GM13977 (cell line): ENCODE measurements at regions not wholly inside any gene's neighbourhood (a gene's known extent, or its start where the extent isn't known, plus 50 kb on each side); places are given as distances from the start of the nearest gene placed in this dataset.

Experiments used
- DNase-seq: peaks from one replicate; pipeline ENCODE4 v3.0.0; 2012; ENCODE audit warnings: low spot score
- in situ Hi-C: fragments of 300-500 bp; cut with MboI; formaldehyde crosslinking; loops from one replicate; pipeline ENCODE4 v1.12.0; 2022; ENCODE audit warnings: low sequenced_read_pairs, low pct_unique_long_range_greater_than_20kb, mixed read lengths, inconsistent platforms; ENCODE audit not compliant: unreplicated experiment
- TF ChIP-seq, protein P1 (sequence below): IDR thresholded peaks from 2 replicates; pipeline ENCODE4 v1.5.1; 2012; ENCODE audit warnings: mild to moderate bottlenecking, control low read depth; ENCODE audit not compliant: insufficient read depth; ENCODE audit errors: extremely low read depth, missing control alignments

DNA sequence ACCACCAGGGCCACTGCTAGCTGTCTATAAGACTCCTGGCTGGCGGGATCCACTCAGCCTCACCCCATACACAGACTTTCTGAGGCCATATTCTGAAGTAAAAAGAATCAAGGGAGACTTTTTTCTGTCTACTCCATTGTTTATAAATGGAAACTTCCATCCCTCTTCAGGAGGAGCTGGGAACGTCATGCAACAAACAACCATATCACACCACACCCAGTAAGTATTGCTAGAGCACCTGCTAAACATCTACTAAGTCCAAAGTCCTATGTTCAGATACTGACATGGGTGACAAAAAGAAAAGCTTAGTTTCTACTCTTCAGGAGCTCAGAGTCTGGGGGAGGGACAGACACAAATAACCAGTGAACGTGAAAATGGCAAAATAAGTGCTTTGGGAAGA, 324.8 kb upstream of the ONECUT1 start:
- in situ Hi-C loops: no loop called here
- DNase-seq: no peak
- TF ChIP-seq, protein P1, sequence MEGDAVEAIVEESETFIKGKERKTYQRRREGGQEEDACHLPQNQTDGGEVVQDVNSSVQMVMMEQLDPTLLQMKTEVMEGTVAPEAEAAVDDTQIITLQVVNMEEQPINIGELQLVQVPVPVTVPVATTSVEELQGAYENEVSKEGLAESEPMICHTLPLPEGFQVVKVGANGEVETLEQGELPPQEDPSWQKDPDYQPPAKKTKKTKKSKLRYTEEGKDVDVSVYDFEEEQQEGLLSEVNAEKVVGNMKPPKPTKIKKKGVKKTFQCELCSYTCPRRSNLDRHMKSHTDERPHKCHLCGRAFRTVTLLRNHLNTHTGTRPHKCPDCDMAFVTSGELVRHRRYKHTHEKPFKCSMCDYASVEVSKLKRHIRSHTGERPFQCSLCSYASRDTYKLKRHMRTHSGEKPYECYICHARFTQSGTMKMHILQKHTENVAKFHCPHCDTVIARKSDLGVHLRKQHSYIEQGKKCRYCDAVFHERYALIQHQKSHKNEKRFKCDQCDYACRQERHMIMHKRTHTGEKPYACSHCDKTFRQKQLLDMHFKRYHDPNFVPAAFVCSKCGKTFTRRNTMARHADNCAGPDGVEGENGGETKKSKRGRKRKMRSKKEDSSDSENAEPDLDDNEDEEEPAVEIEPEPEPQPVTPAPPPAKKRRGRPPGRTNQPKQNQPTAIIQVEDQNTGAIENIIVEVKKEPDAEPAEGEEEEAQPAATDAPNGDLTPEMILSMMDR: no peak

DNA sequence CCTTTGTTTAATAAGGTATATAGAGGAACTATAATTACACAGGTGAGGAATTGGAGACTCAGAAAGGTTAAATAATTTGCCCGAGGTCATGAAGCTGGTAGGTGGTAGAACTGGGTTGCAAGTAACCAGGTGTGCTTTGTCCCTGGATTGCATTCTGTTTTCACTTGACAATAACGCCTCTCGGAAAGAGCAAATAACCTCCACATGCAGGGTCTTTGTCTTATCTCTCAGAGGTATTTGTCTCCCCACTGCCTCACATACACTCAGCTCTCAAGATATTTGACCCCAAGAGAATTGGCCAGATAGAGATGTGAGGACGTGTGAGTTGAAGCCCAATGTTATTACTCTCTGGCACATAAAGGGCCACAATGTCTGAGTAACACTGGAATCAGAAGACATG, 320.9 kb upstream of the ONECUT1 start:
- in situ Hi-C loops: no loop called here
- TF ChIP-seq, protein P1: no peak
- no peak for DNase-seq

DNA sequence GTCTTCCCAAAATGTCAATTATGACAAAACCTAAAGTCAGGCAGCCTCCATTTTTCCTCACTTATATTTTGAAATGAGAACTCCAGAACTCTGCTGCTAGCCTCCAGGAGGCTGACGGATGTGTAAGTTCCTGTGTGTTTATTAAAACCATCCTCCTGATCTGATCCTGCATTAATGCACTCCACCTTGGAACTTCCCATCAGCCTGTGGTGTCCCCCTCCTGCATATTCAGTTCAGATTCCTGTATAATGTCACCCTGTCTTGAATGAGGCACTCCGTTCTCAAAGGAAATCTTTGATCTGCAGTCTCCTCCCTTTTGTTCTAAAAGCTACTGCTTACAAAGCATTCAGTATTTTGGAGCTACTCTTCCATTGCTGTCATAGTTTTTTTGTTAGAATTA, 318.2 kb upstream of the ONECUT1 start:
- in situ Hi-C loops: no loop called here
- TF ChIP-seq, protein P1: no peak

DNA sequence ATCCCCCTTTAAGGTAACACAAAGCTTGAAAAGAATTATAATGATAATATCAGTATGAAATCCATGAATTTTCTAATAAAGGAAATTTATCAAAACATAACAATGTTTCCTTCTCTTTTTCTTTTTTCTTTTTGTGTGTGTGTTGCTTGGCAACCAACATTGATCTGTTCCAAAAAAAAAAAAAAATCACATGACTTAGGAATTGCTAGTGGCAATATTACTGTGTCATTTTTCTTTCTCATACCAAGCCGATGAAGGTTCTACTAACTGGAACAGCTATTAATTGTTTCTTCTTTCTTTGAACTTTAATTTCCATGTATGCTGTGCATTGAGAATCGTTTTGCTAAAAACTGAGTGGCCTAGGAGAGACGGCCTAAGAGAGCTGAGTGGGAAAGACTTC, 317.7 kb upstream of the ONECUT1 start:
- TF ChIP-seq, protein P1: no peak
- in situ Hi-C loops: no loop called here
- no peak for DNase-seq

More for the DNA sequence above, 318.2 kb upstream of the ONECUT1 start:
- DNase-seq: no peak

DNA sequence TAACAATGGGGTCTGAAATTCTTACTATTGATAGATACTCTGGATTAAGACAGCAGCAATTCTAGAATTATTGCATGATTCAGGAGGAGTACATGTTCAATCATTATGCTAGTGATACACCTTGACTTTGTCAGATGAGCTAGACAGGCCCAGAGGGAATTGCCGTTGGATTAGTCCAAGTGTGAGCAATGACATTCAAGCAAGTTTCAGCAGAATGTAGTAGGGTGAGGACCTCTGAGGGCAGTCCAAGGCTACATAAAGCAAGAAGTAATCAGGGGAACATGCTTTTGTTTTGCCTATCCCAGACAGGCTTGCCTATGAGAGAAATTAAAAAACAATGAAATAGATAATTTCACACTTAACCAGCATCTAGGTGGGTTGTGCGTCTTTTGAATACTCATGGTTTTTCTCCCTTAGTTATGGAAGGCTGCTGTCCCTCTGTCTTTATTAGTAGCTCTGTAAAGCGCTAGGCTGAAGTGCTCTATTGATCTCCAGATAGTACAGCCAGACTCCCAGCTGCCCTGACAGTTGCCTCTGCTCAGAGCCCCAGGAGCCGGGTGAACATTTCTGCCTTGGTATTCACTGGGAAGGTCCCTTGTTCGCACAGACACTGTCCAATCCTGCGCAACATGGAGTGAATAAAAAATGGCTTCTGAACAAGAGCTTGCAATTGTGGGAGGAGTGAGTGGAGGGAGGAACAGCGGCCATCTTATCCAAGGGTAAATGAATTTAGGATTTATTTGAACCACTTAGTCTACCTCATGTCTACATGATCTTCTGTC, 316.6 kb upstream of the ONECUT1 start:
- TF ChIP-seq, protein P1: no peak
- no peak for DNase-seq
- in situ Hi-C loops: no loop called here

DNA sequence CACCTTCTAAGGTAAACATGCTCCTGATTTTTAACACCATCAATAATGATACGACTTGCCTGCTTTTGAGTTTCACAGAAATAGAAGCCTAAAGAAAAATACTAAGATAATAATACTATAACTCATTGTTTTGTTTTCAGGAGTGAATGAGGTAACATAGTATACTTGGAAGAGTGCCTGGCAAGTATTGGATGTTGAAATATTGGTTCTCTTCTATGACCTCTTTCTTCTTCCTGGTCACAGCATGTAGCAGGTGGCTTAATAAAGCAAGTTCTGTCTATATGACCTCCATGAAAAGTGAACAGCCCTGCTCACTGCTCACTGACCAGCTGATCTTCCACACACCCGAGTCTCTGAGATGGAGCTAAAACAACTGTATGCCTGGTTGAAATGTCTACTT, 312.3 kb upstream of the ONECUT1 start:
- DNase-seq: no peak
- TF ChIP-seq, protein P1: no peak
- in situ Hi-C loops: no loop called here

DNA sequence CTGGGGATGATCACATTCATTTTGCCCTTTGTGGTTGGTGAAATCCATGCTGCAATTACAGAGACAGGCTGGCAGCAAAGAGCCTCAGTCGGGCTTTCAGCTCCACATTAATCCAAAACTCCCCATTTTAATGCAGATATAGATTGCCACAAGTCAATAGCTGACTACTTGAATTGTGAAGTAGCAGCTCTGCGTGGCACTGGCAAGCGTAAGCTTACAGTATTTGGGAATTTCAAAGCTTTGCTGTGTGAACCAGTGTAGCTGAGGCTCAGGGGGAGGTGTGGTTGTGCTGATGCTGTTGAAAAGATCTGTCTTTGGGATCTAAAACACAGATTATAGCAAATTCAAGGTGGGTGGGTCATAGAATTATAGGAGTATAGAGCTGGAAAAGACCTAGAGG, 290.3 kb upstream of the ONECUT1 start:
- in situ Hi-C loops: no loop called here
- DNase-seq: no peak

More for the DNA sequence above, 290.3 kb upstream of the ONECUT1 start:
- TF ChIP-seq, protein P1: no peak
